ENCODE measurements at regions not wholly inside any gene's neighbourhood (a gene's known extent, or its start where the extent isn't known, plus 50 kb on each side); places are given as distances from the start of the nearest gene placed in this dataset.

- no peak overlapping the region for H3K27ac Mint-ChIP-seq (ENCODE audit: unreplicated experiment)
- DNase-seq (ENCODE audit: low read depth, low spot score) = no peak
- H3K36me3 Mint-ChIP-seq (ENCODE audit: low read depth) = no peaks in the 10 kb centered on the region
- peaks cover 19% of the 10 kb centered on the region for H3K4me1 Mint-ChIP-seq
- TF ChIP-seq, protein P1, sequence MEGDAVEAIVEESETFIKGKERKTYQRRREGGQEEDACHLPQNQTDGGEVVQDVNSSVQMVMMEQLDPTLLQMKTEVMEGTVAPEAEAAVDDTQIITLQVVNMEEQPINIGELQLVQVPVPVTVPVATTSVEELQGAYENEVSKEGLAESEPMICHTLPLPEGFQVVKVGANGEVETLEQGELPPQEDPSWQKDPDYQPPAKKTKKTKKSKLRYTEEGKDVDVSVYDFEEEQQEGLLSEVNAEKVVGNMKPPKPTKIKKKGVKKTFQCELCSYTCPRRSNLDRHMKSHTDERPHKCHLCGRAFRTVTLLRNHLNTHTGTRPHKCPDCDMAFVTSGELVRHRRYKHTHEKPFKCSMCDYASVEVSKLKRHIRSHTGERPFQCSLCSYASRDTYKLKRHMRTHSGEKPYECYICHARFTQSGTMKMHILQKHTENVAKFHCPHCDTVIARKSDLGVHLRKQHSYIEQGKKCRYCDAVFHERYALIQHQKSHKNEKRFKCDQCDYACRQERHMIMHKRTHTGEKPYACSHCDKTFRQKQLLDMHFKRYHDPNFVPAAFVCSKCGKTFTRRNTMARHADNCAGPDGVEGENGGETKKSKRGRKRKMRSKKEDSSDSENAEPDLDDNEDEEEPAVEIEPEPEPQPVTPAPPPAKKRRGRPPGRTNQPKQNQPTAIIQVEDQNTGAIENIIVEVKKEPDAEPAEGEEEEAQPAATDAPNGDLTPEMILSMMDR (conservative IDR thresholded peaks at IDR 0.05) = no peak
- no peak overlapping the region for H3K4me3 Mint-ChIP-seq
- no peaks in the 10 kb centered on the region for H3K27me3 Mint-ChIP-seq (ENCODE audit: low read depth)
- peaks cover 4% of the 10 kb centered on the region for H3K9me3 Mint-ChIP-seq
Measured at GRCh38 chr13:33392794-33393405, 107.3 kb upstream of the STARD13 start.

- H3K4me1 Mint-ChIP-seq = peaks cover 19% of the 10 kb centered on the region
- TF ChIP-seq, protein P1 (conservative IDR thresholded peaks at IDR 0.05) = no peak
- no peak overlapping the region for H3K27ac Mint-ChIP-seq (ENCODE audit: unreplicated experiment)
- no peaks in the 10 kb centered on the region for H3K27me3 Mint-ChIP-seq (ENCODE audit: low read depth)
- H3K4me3 Mint-ChIP-seq = no peak overlapping the region
- no peaks in the 10 kb centered on the region for H3K36me3 Mint-ChIP-seq (ENCODE audit: low read depth)
- H3K9me3 Mint-ChIP-seq = peaks cover 9% of the 10 kb centered on the region
- no peak for DNase-seq (ENCODE audit: low read depth, low spot score)
Measured at GRCh38 chr13:33394294-33394932, 108.9 kb upstream of the STARD13 start.

GRCh38 chr13:33401238-33401637 is 115.7 kb upstream of the STARD13 start:
- DNase-seq (ENCODE audit: low read depth, low spot score) = no peak
- peaks cover 9% of the 10 kb centered on the region for H3K9me3 Mint-ChIP-seq
- no peak overlapping the region for H3K27ac Mint-ChIP-seq (ENCODE audit: unreplicated experiment)
- H3K36me3 Mint-ChIP-seq (ENCODE audit: low read depth) = no peaks in the 10 kb centered on the region
- H3K27me3 Mint-ChIP-seq (ENCODE audit: low read depth) = no peaks in the 10 kb centered on the region
- TF ChIP-seq, protein P1 (conservative IDR thresholded peaks at IDR 0.05) = no peak
- no peak overlapping the region for H3K4me3 Mint-ChIP-seq
- H3K4me1 Mint-ChIP-seq = no peaks in the 10 kb centered on the region

DNA sequence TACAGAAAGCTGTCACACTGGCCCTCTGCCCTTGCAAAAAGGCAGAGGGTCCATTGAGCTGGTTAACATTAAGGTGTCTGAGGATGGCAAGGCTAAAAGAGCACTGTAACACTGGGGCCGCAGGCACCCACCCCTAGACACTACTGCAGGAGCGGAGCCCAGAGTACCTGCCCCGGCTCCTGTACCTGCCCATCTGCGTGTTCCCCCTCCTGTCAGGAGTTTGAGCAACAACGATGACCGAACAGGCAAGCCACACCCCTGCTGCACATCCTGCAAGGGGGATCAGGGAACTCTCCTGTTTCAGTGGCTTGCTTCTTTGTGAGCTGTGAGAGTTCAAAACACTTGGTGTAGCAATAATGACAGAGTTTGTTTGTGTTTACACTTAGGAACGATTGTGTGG is 117.4 kb upstream of the STARD13 start:
- Mint-ChIP-seq H3K27ac (ENCODE audit: unreplicated experiment) (no peak overlapping the region), H3K27me3 (ENCODE audit: low read depth) (no peaks in the 10 kb centered on the region), H3K36me3 (ENCODE audit: low read depth) (no peaks in the 10 kb centered on the region), H3K4me1 (no peaks in the 10 kb centered on the region), H3K4me3 (no peak overlapping the region), H3K9me3 (peaks cover 4% of the 10 kb centered on the region)
- no peak for DNase-seq (ENCODE audit: low read depth, low spot score)
- TF ChIP-seq, protein P1 (conservative IDR thresholded peaks at IDR 0.05) = no peak

- Mint-ChIP-seq H3K36me3 (ENCODE audit: low read depth) (no peaks in the 10 kb centered on the region), H3K4me3 (no peak overlapping the region), H3K27me3 (ENCODE audit: low read depth) (no peaks in the 10 kb centered on the region), H3K4me1 (no peaks in the 10 kb centered on the region), H3K9me3 (peaks cover 2% of the 10 kb centered on the region), H3K27ac (ENCODE audit: unreplicated experiment) (no peak overlapping the region)
- no peak for DNase-seq (ENCODE audit: low read depth, low spot score)
- TF ChIP-seq, protein P1 (conservative IDR thresholded peaks at IDR 0.05) = no peak
Measured at GRCh38 chr13:33403807-33404362, 118.3 kb upstream of the STARD13 start.

Data from neural crest cell (in vitro differentiated cells).